ENCODE measurements at regions not wholly inside any gene's neighbourhood (a gene's known extent, or its start where the extent isn't known, plus 50 kb on each side); places are given as distances from the start of the nearest gene placed in this dataset.

DNA sequence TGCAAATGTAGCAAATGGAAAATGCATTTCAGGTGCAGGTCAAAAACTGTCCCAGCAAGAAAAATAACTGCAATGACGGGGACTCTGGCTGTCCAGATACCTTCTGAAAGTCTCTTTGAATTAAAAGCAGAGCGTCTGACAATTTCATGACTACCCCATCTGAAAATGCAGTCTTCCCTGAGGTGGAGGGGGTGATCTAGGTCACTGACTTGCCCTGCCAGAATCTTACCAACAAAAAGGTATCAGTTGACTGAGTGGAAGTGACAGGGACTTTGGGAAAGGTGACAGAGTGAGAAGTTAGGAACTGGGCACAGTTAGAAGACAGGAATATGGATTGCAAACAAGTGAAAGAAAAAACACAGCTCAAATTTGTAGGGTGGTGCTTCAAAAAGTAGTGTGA is 402.2 kb downstream of the DHX35 start (continued):
- TF ChIP-seq ZNF514 (tag by site-specific recombination; IDR thresholded peaks at IDR 0.05) (no peak), KLF1 (tag by site-specific recombination; IDR thresholded peaks at IDR 0.05) (no peak), ZNF776 (tag by site-specific recombination; IDR thresholded peaks at IDR 0.05; ENCODE audit: borderline replicate concordance) (no peak)
- TF ChIP-seq, protein P1, sequence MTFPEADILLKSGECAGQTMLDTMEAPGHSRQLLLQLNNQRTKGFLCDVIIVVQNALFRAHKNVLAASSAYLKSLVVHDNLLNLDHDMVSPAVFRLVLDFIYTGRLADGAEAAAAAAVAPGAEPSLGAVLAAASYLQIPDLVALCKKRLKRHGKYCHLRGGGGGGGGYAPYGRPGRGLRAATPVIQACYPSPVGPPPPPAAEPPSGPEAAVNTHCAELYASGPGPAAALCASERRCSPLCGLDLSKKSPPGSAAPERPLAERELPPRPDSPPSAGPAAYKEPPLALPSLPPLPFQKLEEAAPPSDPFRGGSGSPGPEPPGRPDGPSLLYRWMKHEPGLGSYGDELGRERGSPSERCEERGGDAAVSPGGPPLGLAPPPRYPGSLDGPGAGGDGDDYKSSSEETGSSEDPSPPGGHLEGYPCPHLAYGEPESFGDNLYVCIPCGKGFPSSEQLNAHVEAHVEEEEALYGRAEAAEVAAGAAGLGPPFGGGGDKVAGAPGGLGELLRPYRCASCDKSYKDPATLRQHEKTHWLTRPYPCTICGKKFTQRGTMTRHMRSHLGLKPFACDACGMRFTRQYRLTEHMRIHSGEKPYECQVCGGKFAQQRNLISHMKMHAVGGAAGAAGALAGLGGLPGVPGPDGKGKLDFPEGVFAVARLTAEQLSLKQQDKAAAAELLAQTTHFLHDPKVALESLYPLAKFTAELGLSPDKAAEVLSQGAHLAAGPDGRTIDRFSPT (tag by site-specific recombination; IDR thresholded peaks at IDR 0.05), result no peak

DNA sequence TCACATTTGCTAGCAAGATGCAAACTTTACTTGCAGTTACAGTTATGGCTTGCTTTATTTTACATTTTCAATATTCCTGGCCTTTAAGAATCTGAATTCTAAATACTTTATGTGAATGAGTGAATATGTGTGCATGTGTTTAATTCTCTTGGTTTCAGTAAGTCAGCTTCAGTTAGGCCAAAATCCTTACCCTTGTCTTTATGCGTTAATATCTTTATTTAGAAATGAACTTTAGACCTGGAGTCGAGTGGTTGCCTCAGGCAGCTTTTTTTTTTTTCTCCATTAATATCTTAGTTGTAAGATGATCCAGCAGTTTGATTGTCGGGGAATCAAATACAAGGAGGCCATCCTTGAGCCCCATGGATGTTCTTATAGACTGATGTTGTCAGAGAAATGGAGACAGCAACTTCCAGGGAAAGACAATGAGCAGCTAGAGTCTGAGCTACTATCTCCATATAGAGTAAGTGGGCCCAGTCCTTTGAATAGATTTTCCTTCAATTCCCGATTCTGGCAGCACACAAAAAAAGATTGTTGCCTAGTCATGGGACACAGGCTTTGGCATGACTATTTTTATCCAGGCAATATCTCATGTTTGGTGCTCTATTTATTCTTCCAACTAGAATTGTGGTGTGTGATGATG is 398.0 kb downstream of the DHX35 start:
- Histone ChIP-seq H3K4me3 (ENCODE audit: low read depth, low read length) (no peak overlapping the region), H3K4me1 (ENCODE audit: control insufficient read depth, insufficient read depth, low read length) (no peaks in the 10 kb centered on the region), H3K36me3 (ENCODE audit: control insufficient read depth in 2 of 2, insufficient read depth in 1 of 2, low read length in 2 of 2) (no peaks in the 10 kb centered on the region), H3K27ac (ENCODE audit: extremely low read depth, low read depth, low read length) (no peak overlapping the region), H3K9me3 (ENCODE audit: control insufficient read depth, insufficient read depth, low read depth, low read length) (no peaks in the 10 kb centered on the region)
- TF ChIP-seq ZNF48 (tag by site-specific recombination; IDR thresholded peaks at IDR 0.05) (no peak), ZNF391 (tag by site-specific recombination; IDR thresholded peaks at IDR 0.05; ENCODE audit: borderline replicate concordance, low read depth) (no peak), ZSCAN30 (tag by site-specific recombination; IDR thresholded peaks at IDR 0.05) (no peak), KLF7 (tag by site-specific recombination; IDR thresholded peaks at IDR 0.05; ENCODE audit: borderline replicate concordance) (no peak), ZNF174 (tag by site-specific recombination; IDR thresholded peaks at IDR 0.05) (no peak), ZNF558 (tag by site-specific recombination; IDR thresholded peaks at IDR 0.05) (no peak), ZNF776 (tag by site-specific recombination; IDR thresholded peaks at IDR 0.05; ENCODE audit: borderline replicate concordance) (no peak), ZNF843 (tag by site-specific recombination; IDR thresholded peaks at IDR 0.05) (no peak), ZNF792 (tag by site-specific recombination; IDR thresholded peaks at IDR 0.05) (no peak), ZBTB7A (tag by site-specific recombination; IDR thresholded peaks at IDR 0.05; ENCODE audit: low read depth) (no peak), ZNF473 (tag by site-specific recombination; IDR thresholded peaks at IDR 0.05) (no peak), ZNF560 (tag by site-specific recombination; IDR thresholded peaks at IDR 0.05; ENCODE audit: borderline replicate concordance) (no peak), ZNF610 (tag by site-specific recombination; IDR thresholded peaks at IDR 0.05; ENCODE audit: borderline replicate concordance) (no peak)
- TF ChIP-seq, protein P2, sequence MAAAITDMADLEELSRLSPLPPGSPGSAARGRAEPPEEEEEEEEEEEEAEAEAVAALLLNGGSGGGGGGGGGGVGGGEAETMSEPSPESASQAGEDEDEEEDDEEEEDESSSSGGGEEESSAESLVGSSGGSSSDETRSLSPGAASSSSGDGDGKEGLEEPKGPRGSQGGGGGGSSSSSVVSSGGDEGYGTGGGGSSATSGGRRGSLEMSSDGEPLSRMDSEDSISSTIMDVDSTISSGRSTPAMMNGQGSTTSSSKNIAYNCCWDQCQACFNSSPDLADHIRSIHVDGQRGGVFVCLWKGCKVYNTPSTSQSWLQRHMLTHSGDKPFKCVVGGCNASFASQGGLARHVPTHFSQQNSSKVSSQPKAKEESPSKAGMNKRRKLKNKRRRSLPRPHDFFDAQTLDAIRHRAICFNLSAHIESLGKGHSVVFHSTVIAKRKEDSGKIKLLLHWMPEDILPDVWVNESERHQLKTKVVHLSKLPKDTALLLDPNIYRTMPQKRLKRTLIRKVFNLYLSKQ (tag by site-specific recombination; IDR thresholded peaks at IDR 0.05; ENCODE audit: borderline replicate concordance), result no peak
- TF ChIP-seq, protein P3, sequence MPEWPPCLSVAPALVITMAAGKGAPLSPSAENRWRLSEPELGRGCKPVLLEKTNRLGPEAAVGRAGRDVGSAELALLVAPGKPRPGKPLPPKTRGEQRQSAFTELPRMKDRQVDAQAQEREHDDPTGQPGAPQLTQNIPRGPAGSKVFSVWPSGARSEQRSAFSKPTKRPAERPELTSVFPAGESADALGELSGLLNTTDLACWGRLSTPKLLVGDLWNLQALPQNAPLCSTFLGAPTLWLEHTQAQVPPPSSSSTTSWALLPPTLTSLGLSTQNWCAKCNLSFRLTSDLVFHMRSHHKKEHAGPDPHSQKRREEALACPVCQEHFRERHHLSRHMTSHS (tag by site-specific recombination; IDR thresholded peaks at IDR 0.05), result no peak
- TF ChIP-seq, protein P4, sequence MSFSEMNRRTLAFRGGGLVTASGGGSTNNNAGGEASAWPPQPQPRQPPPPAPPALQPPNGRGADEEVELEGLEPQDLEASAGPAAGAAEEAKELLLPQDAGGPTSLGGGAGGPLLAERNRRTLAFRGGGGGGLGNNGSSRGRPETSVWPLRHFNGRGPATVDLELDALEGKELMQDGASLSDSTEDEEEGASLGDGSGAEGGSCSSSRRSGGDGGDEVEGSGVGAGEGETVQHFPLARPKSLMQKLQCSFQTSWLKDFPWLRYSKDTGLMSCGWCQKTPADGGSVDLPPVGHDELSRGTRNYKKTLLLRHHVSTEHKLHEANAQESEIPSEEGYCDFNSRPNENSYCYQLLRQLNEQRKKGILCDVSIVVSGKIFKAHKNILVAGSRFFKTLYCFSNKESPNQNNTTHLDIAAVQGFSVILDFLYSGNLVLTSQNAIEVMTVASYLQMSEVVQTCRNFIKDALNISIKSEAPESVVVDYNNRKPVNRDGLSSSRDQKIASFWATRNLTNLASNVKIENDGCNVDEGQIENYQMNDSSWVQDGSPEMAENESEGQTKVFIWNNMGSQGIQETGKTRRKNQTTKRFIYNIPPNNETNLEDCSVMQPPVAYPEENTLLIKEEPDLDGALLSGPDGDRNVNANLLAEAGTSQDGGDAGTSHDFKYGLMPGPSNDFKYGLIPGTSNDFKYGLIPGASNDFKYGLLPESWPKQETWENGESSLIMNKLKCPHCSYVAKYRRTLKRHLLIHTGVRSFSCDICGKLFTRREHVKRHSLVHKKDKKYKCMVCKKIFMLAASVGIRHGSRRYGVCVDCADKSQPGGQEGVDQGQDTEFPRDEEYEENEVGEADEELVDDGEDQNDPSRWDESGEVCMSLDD (tag by site-specific recombination; IDR thresholded peaks at IDR 0.05), result no peak
- TF ChIP-seq, protein P5, sequence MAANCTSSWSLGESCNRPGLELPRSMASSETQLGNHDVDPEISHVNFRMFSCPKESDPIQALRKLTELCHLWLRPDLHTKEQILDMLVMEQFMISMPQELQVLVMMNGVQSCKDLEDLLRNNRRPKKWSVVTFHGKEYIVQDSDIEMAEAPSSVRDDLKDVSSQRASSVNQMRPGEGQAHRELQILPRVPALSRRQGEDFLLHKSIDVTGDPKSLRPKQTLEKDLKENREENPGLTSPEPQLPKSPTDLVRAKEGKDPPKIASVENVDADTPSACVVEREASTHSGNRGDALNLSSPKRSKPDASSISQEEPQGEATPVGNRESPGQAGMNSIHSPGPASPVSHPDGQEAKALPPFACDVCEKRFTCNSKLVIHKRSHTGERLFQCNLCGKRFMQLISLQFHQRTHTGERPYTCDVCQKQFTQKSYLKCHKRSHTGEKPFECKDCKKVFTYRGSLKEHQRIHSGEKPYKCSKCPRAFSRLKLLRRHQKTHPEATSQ (tag by site-specific recombination; IDR thresholded peaks at IDR 0.05), result no peak
- TF ChIP-seq, protein P6, sequence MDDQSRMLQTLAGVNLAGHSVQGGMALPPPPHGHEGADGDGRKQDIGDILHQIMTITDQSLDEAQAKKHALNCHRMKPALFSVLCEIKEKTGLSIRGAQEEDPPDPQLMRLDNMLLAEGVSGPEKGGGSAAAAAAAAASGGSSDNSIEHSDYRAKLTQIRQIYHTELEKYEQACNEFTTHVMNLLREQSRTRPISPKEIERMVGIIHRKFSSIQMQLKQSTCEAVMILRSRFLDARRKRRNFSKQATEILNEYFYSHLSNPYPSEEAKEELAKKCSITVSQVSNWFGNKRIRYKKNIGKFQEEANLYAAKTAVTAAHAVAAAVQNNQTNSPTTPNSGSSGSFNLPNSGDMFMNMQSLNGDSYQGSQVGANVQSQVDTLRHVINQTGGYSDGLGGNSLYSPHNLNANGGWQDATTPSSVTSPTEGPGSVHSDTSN (CRISPR knock-in tag; IDR thresholded peaks at IDR 0.05), result no peak
- ChIA-PET POLR2A (no interaction called here), CTCF (no interaction called here)

All from HEK293 (cell line).